ENCODE measurements at regions not wholly inside any gene's neighbourhood (a gene's known extent, or its start where the extent isn't known, plus 50 kb on each side); places are given as distances from the start of the nearest gene placed in this dataset.

DNA sequence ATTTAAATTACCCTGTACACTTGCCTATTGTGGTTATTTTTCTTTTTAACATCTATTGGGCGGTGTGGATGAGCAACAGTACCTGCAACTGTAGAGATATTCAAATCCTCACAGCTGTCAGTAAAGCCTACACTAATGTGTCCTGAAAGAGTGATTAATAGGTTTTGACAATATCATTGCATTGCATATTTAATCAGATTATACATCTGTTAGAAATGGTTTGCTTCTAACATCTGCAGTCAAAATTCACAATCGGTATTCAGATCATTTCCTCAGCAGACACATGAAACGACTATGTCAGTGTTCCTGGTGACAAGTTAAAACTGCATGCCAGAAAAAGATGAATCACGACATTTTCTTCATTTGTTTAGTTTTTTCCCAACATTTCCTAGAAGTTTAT is 254.6 kb upstream of the EPHA5 start:
- TF ChIP-seq, protein P1, sequence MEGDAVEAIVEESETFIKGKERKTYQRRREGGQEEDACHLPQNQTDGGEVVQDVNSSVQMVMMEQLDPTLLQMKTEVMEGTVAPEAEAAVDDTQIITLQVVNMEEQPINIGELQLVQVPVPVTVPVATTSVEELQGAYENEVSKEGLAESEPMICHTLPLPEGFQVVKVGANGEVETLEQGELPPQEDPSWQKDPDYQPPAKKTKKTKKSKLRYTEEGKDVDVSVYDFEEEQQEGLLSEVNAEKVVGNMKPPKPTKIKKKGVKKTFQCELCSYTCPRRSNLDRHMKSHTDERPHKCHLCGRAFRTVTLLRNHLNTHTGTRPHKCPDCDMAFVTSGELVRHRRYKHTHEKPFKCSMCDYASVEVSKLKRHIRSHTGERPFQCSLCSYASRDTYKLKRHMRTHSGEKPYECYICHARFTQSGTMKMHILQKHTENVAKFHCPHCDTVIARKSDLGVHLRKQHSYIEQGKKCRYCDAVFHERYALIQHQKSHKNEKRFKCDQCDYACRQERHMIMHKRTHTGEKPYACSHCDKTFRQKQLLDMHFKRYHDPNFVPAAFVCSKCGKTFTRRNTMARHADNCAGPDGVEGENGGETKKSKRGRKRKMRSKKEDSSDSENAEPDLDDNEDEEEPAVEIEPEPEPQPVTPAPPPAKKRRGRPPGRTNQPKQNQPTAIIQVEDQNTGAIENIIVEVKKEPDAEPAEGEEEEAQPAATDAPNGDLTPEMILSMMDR (IDR thresholded peaks at IDR 0.05) = no peak
- DNase-seq = no peak
- ChIA-PET CTCF (no interaction called here), POLR2A (no interaction called here)
- no peaks in the 10 kb centered on the region for H3K27me3 Mint-ChIP-seq
- H3K4me3 Mint-ChIP-seq = no peak overlapping the region
- peaks cover 5% of the 10 kb centered on the region for H3K9me3 Mint-ChIP-seq
- H3K4me1 Mint-ChIP-seq (ENCODE audit: low read depth) = no peaks in the 10 kb centered on the region
- no peak overlapping the region for H3K27ac Mint-ChIP-seq
- ATAC-seq = no peak
- H3K36me3 Mint-ChIP-seq (ENCODE audit: low read depth) = no peaks in the 10 kb centered on the region
- intact Hi-C loops (cut with micrococcal nuclease) = no loop called here

DNA sequence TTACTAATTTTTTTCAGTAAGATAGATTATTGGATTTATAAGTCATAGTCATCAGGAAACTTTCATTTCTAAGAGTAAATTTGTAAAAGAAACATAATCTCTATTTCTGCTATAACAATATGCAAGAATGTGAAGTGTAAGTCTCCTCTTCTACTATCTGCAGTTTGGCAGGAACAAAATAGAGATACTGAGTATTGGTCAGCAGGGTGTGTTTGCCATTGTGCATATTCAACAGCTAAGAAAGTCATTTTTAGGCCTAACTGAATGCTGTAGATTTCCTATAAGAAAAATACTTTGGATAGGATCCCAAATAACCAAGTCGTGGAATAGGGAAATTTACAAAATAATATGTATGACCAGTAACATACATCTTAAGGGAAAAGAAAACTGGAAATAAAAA is 253.3 kb upstream of the EPHA5 start:
- Mint-ChIP-seq H3K9me3 (peaks cover 5% of the 10 kb centered on the region), H3K36me3 (ENCODE audit: low read depth) (no peaks in the 10 kb centered on the region), H3K27me3 (no peaks in the 10 kb centered on the region), H3K27ac (no peak overlapping the region), H3K4me1 (ENCODE audit: low read depth) (no peaks in the 10 kb centered on the region), H3K4me3 (no peak overlapping the region)
- intact Hi-C loops (cut with micrococcal nuclease) = no loop called here
- ChIA-PET POLR2A (no interaction called here), CTCF (no interaction called here)
- ATAC-seq (no peak), DNase-seq (no peak)
- TF ChIP-seq, protein P1 (IDR thresholded peaks at IDR 0.05) = no peak

DNA sequence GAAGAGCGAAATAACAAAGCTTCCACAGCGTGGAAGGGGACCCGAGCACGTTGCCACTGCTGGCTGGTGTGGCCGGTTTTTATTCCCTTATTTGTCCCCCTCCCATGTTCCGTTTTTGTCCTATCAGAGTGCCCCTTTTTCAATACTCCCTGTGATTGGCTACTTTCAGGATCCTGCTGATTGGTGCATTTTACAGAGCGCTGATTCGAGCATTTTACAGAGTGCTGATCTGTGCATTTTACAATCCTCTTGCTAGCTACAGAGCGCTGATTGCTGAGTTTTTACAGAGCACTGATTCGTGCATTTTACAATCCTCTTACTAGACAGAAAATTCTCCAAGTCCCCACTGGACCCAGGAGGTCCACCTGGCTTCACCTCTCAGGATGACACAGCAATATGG is 250.9 kb upstream of the EPHA5 start:
- Mint-ChIP-seq H3K36me3 (ENCODE audit: low read depth) (no peaks in the 10 kb centered on the region), H3K4me1 (ENCODE audit: low read depth) (no peaks in the 10 kb centered on the region), H3K27ac (no peak overlapping the region), H3K27me3 (no peaks in the 10 kb centered on the region), H3K4me3 (no peak overlapping the region), H3K9me3 (peaks cover 10% of the 10 kb centered on the region)
- ChIA-PET POLR2A (no interaction called here), CTCF (no interaction called here)
- ATAC-seq (no peak), DNase-seq (no peak)
- TF ChIP-seq, protein P1 (IDR thresholded peaks at IDR 0.05) = no peak
- intact Hi-C loops (cut with micrococcal nuclease) = no loop called here

DNA sequence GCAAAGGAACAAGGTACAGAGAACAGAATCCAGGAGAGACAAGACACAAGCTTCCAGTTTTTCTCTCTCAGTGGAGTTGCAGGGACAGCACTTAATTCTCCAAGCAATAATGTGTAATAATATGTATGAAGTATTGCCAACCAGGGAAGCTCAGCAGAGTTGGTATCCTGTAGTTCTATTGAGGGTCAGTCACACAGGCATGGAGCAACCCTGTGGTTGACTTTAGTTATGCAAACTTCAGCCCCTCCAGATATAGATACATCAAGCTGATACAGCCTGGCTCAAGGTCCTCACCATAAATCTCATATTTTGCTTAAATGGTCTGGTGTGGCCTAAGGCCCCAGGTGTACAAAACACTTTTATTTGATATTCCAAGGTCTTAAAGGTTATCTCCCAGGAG is 248.6 kb upstream of the EPHA5 start:
- Mint-ChIP-seq H3K4me1 (ENCODE audit: low read depth) (no peaks in the 10 kb centered on the region), H3K9me3 (peaks cover 10% of the 10 kb centered on the region), H3K36me3 (ENCODE audit: low read depth) (no peaks in the 10 kb centered on the region), H3K27me3 (no peaks in the 10 kb centered on the region), H3K27ac (no peak overlapping the region), H3K4me3 (no peak overlapping the region)
- CTCF ChIA-PET = no interaction called here
- ATAC-seq (no peak), DNase-seq (no peak)
- intact Hi-C loops (cut with micrococcal nuclease) = no loop called here
- POLR2A ChIA-PET = no interaction called here
- TF ChIP-seq, protein P1 (IDR thresholded peaks at IDR 0.05) = no peak

DNA sequence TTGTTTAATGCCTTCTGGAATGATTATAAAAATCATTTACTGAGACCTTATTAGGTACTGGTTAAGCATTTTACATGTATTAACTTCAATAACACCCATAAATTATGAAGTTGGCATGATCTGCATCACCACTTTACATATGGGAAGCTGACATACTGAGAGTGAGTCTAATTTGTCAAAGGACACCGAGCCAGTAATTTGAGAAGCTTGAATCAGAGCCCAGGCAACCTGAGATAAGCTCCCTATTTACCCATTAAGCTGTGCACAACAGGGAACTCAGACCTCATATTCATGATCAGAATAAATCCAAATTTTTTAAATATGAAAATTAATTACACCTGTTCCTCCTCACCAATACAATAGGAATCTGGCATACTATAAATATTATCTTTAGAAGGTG is 247.9 kb upstream of the EPHA5 start:
- no peak for DNase-seq
- TF ChIP-seq, protein P1 (IDR thresholded peaks at IDR 0.05) = no peak
- Mint-ChIP-seq H3K4me3 (no peak overlapping the region), H3K27me3 (no peaks in the 10 kb centered on the region), H3K36me3 (ENCODE audit: low read depth) (no peaks in the 10 kb centered on the region), H3K4me1 (ENCODE audit: low read depth) (no peaks in the 10 kb centered on the region), H3K27ac (no peak overlapping the region), H3K9me3 (peaks cover 10% of the 10 kb centered on the region)
- POLR2A ChIA-PET = no interaction called here
- CTCF ChIA-PET = no interaction called here
- intact Hi-C loops (cut with micrococcal nuclease) = no loop called here
- no peak for ATAC-seq

All from activated CD8-positive, alpha-beta T cell treated with anti-CD3 and anti-CD28 coated beads for 36 hours (primary cell).